C4-2B (cell line): ENCODE measurements at regions not wholly inside any gene's neighbourhood (a gene's known extent, or its start where the extent isn't known, plus 50 kb on each side); places are given as distances from the start of the nearest gene placed in this dataset.
"Not testable (repeated sequence)": the region's sequence is repeated elsewhere in the genome, so short reads cannot be mapped to it uniquely, and the experiment has no call there.

Source experiments
- CTCF ChIP-seq: fragments of 450-650 bp; conservative IDR thresholded peaks from 2 replicates; pipeline ENCODE4 v1.5.1; 2017; ENCODE audit warnings: mild to moderate bottlenecking
- ZFX ChIP-seq: fragments of 450-650 bp; IDR thresholded peaks from 2 replicates; pipeline ENCODE4 v1.6.1; 2017

DNA sequence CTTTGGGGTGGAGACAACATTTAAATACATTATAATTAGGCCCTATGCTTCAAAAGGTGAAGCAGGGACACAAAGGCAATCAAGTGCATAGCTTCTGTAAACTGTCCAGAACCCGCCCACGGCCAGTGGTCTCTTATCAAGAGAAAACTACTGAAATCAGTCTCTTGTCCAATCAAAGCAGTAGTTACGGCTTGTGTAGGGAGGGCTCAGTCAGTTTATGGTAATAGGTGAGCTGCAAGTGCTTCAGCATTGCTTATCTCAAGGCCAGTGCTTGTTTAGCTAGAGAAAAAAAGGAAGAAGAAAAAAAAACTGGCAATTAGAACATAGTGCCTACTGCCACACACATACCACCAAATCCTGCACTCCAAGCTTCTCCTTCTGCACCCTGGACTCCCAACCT, 68.6 kb downstream of the FAM72D start:
- not testable (repeated sequence) for TF ChIP-seq CTCF, ZFX
